ENCODE measurements at regions not wholly inside any gene's neighbourhood (a gene's known extent, or its start where the extent isn't known, plus 50 kb on each side); places are given as distances from the start of the nearest gene placed in this dataset.
"Not testable (repeated sequence)": the region's sequence is repeated elsewhere in the genome, so short reads cannot be mapped to it uniquely, and the experiment has no call there.

- DNase-seq (ENCODE audit: extremely low read depth, low read depth) = no peak
- no peak for TF ChIP-seq CTCF (IDR thresholded peaks at IDR 0.05; ENCODE audit: low read depth, low read length)
These were observed 1047.2 kb downstream of the ROBO2 start for GRCh38 chr3:78087134-78087533.

- no peak for TF ChIP-seq CTCF (IDR thresholded peaks at IDR 0.05; ENCODE audit: low read depth, low read length)
These were observed 1048.1 kb downstream of the ROBO2 start for GRCh38 chr3:78088006-78088405.

GRCh38 chr3:78090382-78090781 lies 1050.5 kb downstream of the ROBO2 start:
- no peak for TF ChIP-seq CTCF (IDR thresholded peaks at IDR 0.05; ENCODE audit: low read depth, low read length)
- DNase-seq (ENCODE audit: extremely low read depth, low read depth) = no peak

More at GRCh38 chr3:78088006-78088405, 1048.1 kb downstream of the ROBO2 start:
- no peak for DNase-seq (ENCODE audit: extremely low read depth, low read depth)

- no peak for TF ChIP-seq CTCF (IDR thresholded peaks at IDR 0.05; ENCODE audit: low read depth, low read length)
- DNase-seq (ENCODE audit: extremely low read depth, low read depth) = no peak
These were observed 1051.7 kb downstream of the ROBO2 start for GRCh38 chr3:78091478-78092119.

GRCh38 chr3:78092574-78092973 lies 1052.7 kb downstream of the ROBO2 start:
- DNase-seq (ENCODE audit: extremely low read depth, low read depth) = not testable (repeated sequence)

GRCh38 chr3:78096488-78097255 lies 1056.8 kb downstream of the ROBO2 start:
- no peak for TF ChIP-seq CTCF (IDR thresholded peaks at IDR 0.05; ENCODE audit: low read depth, low read length)
- no peak for DNase-seq (ENCODE audit: extremely low read depth, low read depth)

- TF ChIP-seq CTCF (IDR thresholded peaks at IDR 0.05; ENCODE audit: low read depth, low read length) = no peak
- no peak for DNase-seq (ENCODE audit: extremely low read depth, low read depth)
These were observed 1058.5 kb downstream of the ROBO2 start for GRCh38 chr3:78098367-78098766.
